ENCODE measurements at regions not wholly inside any gene's neighbourhood (a gene's known extent, or its start where the extent isn't known, plus 50 kb on each side); places are given as distances from the start of the nearest gene placed in this dataset.

- no peak for TF ChIP-seq CTCF (IDR thresholded peaks at IDR 0.05)
- Histone ChIP-seq H3K27me3 (ENCODE audit: control insufficient read depth, insufficient read depth, low read length) (no peaks in the 10 kb centered on the region), H3K4me1 (no peaks in the 10 kb centered on the region), H3K4me3 (ENCODE audit: low read depth, low read length) (no peak overlapping the region), H3K27ac (no peak overlapping the region), H3K79me2 (no peaks in the 10 kb centered on the region), H3K9me3 (ENCODE audit: control insufficient read depth, low read length) (no peaks in the 10 kb centered on the region), H3K36me3 (ENCODE audit: control insufficient read depth, insufficient read depth, low read length) (no peaks in the 10 kb centered on the region), H3K4me2 (ENCODE audit: low read length) (no peak overlapping the region), H3K9ac (no peak overlapping the region), H2AFZ (no peak overlapping the region)
Observed at GRCh38 chr7:356087-356486, 66.1 kb downstream of the FOXL3 start.

DNA sequence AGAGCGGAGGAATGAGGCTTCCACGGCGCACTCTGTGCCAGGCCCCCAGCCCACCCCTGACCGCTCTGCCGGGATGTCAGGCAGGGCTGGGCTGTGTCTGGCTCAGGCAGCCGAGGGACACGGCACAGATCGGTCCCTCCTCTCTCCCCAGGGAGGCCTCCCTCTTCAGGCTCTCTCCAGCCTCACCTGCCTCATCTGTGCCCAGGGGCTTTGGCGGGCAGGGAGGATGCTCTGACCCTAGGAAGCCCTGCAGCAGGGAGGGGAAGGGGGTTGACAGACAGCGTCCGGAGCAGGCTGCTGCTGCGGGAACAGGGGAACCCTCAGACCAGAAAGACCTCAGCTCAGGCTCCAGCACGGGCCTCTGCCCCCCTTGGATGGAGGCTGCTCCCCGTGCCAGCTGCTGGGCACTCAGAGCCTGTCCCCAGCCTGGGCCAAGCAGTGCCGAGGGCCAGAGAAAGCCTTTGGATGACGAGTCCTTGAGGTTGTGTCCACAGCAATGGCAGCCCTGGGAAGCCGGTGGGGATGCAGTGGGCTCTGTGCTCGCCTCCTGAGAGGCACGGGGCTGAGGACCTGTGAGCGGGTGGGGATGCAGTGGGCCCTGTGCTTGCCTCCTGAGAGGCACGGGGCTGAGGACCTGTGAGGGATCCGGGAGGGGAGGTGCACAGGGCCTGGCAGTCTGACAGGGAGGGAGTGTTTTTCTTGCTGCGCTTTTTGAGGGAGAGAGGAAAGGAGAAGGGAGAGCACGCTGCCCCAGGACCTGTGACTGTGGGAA lies 66.9 kb downstream of the FOXL3 start:
- Histone ChIP-seq H3K27me3 (ENCODE audit: control insufficient read depth, insufficient read depth, low read length) (no peaks in the 10 kb centered on the region), H3K27ac (no peak overlapping the region), H3K79me2 (no peaks in the 10 kb centered on the region), H2AFZ (no peak overlapping the region), H3K36me3 (ENCODE audit: control insufficient read depth, insufficient read depth, low read length) (no peaks in the 10 kb centered on the region), H3K9me3 (ENCODE audit: control insufficient read depth, low read length) (no peaks in the 10 kb centered on the region), H3K4me2 (ENCODE audit: low read length) (no peak overlapping the region), H3K4me3 (ENCODE audit: low read depth, low read length) (no peak overlapping the region), H3K9ac (no peak overlapping the region), H3K4me1 (no peaks in the 10 kb centered on the region)
- no peak for TF ChIP-seq CTCF (IDR thresholded peaks at IDR 0.05)

DNA sequence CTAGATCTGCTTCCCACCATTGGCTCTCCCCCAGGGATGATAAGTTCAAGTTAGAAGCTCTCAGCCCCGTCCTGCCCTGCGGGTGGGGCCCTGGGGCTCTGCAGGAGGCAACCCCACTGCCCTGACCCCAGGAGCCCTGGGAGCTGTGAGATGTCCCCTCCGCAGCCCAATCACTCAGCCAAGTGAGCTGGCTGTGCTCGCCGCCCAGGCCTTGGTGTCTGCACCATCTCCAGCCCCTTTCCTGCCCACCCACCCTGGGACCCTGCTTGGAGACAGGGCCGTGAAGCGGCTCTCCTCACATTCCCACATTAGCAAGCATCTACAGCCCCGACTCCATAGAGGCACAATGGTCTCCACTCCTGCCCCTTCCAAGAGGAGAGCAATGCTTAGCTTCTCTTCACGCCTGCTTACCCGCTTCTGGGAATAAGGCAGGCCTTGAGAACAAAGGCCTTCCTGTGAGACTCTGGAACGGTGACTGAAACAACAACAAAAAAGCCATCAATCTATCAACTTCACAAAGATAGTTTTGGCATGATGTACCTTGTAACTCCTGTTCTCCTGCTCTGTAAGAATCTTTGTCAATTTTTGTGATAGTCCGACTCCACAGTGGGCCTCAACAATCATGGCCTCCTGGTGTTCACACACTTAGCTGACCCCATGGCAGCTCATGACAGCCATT lies 67.7 kb downstream of the FOXL3 start:
- Histone ChIP-seq H3K79me2 (no peaks in the 10 kb centered on the region), H3K36me3 (ENCODE audit: control insufficient read depth, insufficient read depth, low read length) (no peaks in the 10 kb centered on the region), H3K27ac (no peak overlapping the region), H2AFZ (no peak overlapping the region), H3K9me3 (ENCODE audit: control insufficient read depth, low read length) (no peaks in the 10 kb centered on the region), H3K4me3 (ENCODE audit: low read depth, low read length) (no peak overlapping the region), H3K9ac (no peak overlapping the region), H3K4me2 (ENCODE audit: low read length) (no peak overlapping the region), H3K4me1 (no peaks in the 10 kb centered on the region), H3K27me3 (ENCODE audit: control insufficient read depth, insufficient read depth, low read length) (no peaks in the 10 kb centered on the region)
- TF ChIP-seq CTCF (IDR thresholded peaks at IDR 0.05) = no peak

- no peak overlapping the region for H3K4me2 ChIP-seq (ENCODE audit: low read length)
- TF ChIP-seq CTCF (IDR thresholded peaks at IDR 0.05) = no peak
- H3K4me3 ChIP-seq (ENCODE audit: low read depth, low read length) = no peak overlapping the region
- H3K79me2 ChIP-seq = no peaks in the 10 kb centered on the region
- no peaks in the 10 kb centered on the region for H3K4me1 ChIP-seq
- no peak overlapping the region for H2AFZ ChIP-seq
- no peaks in the 10 kb centered on the region for H3K9me3 ChIP-seq (ENCODE audit: control insufficient read depth, low read length)
- H3K9ac ChIP-seq = no peak overlapping the region
- no peaks in the 10 kb centered on the region for H3K27me3 ChIP-seq (ENCODE audit: control insufficient read depth, insufficient read depth, low read length)
- no peak overlapping the region for H3K27ac ChIP-seq
- H3K36me3 ChIP-seq (ENCODE audit: control insufficient read depth, insufficient read depth, low read length) = no peaks in the 10 kb centered on the region
Observed at GRCh38 chr7:358352-358751, 68.4 kb downstream of the FOXL3 start.

Measured in parathyroid adenoma (tissue), 2 donors.